GM10248 (cell line): ENCODE measurements at regions not wholly inside any gene's neighbourhood (a gene's known extent, or its start where the extent isn't known, plus 50 kb on each side); places are given as distances from the start of the nearest gene placed in this dataset.

ENCODE experiments used
- CTCF ChIA-PET: fragments of 300-600 bp; sonication (Branson Sonifier 250); formaldehyde crosslinking; extraction: SDS; loops from one replicate; lab custom pipeline; 2021; ENCODE audit warnings: antibody characterized with exemption; lab: Yijun Ruan, JAX
- POLR2A ChIA-PET: fragments of 350-650 bp; sonication (Branson Sonifier 250); formaldehyde crosslinking; extraction: SDS; loops from one replicate; lab custom pipeline; 2020; ENCODE audit warnings: antibody characterized with exemption; lab: Yijun Ruan, JAX
- DNase-seq: peaks from one replicate; pipeline ENCODE4 v3.0.0; 2012; ENCODE audit errors: extremely low spot score
- CTCF ChIP-seq: IDR thresholded peaks from 2 replicates; pipeline ENCODE4 v1.5.1; 2012; ENCODE audit warnings: mild to moderate bottlenecking, low read depth; ENCODE audit errors: extremely low read depth, missing control alignments, control extremely low read depth

DNA sequence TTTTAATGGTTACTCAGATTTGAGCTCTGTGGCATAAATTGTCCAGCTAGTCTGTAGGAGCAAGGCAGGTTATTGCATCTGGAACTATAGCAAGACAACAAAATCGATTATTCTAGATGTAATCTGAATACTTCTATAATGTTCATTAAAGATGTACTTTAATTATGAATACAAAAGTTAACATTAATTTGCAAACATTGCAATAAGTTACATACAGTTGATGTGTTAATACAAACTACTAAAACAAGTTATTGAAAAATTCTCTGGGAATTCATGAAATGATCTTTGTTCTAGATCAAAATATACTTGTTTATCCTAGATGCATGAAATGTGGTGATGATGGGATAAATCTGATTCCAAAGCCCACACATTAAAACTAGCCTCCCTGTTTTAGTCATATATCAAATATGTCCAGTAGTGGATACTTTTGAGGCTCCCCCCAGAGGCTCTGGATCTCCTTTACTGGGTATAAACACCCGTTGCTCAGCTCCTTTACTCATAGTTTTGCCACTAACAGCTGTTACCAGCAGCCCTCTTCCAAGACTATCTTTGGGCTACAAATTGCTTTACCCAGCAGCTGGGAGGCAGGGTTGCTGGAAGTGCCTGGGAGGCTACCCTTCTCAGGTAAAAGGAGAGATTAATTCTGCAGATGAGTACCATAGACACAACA, 78.1 kb downstream of the ARL4A start:
- CTCF ChIA-PET = no interaction called here
- TF ChIP-seq CTCF = no peak
- POLR2A ChIA-PET = no interaction called here
- no peak for DNase-seq

DNA sequence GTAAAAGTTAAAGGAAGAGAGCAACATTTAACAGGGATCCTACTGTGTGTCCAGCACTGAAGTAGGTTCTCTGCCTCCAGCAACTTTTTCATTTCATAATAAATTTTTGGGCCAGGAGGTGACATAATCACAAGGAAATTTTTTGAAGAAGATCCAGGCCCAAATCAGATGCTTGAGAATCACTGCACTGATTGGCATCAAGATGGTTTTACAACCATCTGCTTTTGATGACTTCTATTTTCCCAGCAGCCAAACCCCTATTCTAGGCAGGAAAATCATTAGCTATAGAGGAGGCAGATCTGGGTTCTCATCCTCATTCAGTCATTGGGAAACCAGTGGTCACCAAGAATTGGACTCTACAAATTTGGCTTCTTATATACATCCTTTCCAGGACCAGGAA, 79.0 kb downstream of the ARL4A start:
- DNase-seq = no peak
- ChIA-PET POLR2A (interaction anchor here (0.6 kb wide), 1 partner anchor 451 kb away, joined by 3 read pairs; no protein-coding TSS in a partner anchor), CTCF (interaction anchor here (1.0 to 1.4 kb wide), 2 partner anchors 10 to 23 kb away, joined by 3 to 5 read pairs; no protein-coding TSS in a partner anchor)
- no peak for TF ChIP-seq CTCF

DNA sequence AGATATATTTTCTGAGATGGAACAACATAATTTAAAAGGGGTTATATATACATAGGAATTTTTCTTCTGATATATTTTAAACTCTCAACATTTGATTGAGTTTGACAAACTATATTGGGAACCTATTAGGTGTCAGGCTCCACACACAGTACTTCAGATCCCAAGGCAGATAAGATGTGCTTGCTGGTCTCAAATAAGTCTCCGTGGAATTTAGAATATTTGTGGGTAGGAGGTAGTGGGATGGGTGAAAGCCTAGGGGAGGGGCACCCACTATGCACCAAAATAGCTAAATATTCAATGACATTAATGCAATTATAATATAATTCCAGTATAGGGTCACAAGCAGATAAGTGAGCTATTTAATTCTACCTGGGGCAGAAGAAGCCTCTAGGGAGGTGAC, 81.5 kb downstream of the ARL4A start:
- ChIA-PET POLR2A (no interaction called here), CTCF (interaction anchor here (1.0 kb wide), 1 partner anchor 15 kb away, joined by 3 read pairs; no protein-coding TSS in a partner anchor)
- TF ChIP-seq CTCF = no peak
- DNase-seq = no peak

- TF ChIP-seq CTCF = no peak
- ChIA-PET CTCF (no interaction called here), POLR2A (no interaction called here)
- DNase-seq = no peak
Measured at GRCh38 chr7:12769444-12769843, 82.0 kb downstream of the ARL4A start.

GRCh38 chr7:12770227-12770975, 83.0 kb downstream of the ARL4A start:
- no peak for DNase-seq
- no peak for TF ChIP-seq CTCF
- ChIA-PET CTCF (no interaction called here), POLR2A (no interaction called here)

DNA sequence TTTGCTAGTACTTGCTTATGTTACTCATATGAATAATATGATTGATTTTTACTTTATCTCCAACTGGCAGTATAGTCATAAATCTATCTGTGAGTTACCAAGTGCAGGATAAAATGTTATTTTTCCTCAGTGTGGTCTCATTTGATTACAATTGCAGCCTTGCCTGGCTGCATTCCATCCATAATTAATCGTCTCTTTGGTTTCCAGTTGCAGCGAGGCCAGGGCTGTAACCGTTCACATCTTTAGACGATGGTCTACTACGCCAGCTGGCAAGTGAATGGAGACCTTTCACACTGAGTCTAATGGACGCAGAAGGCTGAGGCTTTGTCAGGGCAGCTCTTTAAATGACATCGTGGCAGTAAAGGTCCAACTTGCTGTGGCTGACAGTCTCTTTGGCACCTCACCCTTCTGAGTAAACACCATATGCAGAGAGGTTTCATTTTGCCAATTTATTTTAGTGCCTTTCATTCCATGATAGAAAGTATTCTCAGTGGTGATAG, 84.0 kb downstream of the ARL4A start:
- no peak for DNase-seq
- no peak for TF ChIP-seq CTCF
- CTCF ChIA-PET = no interaction called here
- POLR2A ChIA-PET = no interaction called here
